ENCODE measurements at regions not wholly inside any gene's neighbourhood (a gene's known extent, or its start where the extent isn't known, plus 50 kb on each side); places are given as distances from the start of the nearest gene placed in this dataset.
A peak's percentile ranks its signal among the peaks of the same experiment; 100 is the strongest.

- DNase-seq = no peak
Observed at GRCh38 chr4:122027203-122027602, 75.3 kb upstream of the TRPC3 start.

GRCh38 chr4:122017296-122017695 is 65.4 kb upstream of the TRPC3 start:
- no peak for DNase-seq

- no peak for DNase-seq
Observed at GRCh38 chr4:122015203-122015602, 63.3 kb upstream of the TRPC3 start.

- DNase-seq = no peak
Observed at GRCh38 chr4:122012735-122013134, 60.9 kb upstream of the TRPC3 start.

- no peak for DNase-seq
Observed at GRCh38 chr4:122010610-122011009, 58.8 kb upstream of the TRPC3 start.

GRCh38 chr4:122009524-122009923 is 57.7 kb upstream of the TRPC3 start:
- DNase-seq = no peak

- no peak for DNase-seq
Observed at GRCh38 chr4:122007016-122007415, 55.2 kb upstream of the TRPC3 start.

- no peak for DNase-seq
Observed at GRCh38 chr4:122005064-122005755, 53.4 kb upstream of the TRPC3 start.

GRCh38 chr4:122003335-122003734 is 51.5 kb upstream of the TRPC3 start:
- DNase-seq = peak; percentile 54
